ENCODE measurements at regions not wholly inside any gene's neighbourhood (a gene's known extent, or its start where the extent isn't known, plus 50 kb on each side); places are given as distances from the start of the nearest gene placed in this dataset.

DNA sequence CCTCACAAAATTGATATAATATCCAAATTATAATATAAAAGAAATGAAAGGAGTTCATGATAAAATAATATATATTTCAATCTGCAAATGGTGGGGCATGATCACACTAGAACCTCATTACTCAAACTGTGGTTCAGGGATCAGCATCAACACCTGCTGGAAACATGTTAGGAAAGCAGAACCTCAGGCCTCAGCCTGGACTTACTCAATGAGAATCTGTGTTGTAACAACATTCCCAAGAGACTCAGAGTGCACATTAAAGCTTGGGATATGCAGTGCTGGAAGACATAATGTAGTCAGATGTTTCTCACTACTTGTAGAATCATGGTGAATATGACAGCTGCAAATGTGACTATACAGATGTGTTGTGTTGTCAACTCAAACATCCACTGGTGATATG is 81.7 kb upstream of the ITPRID1 start:
- intact Hi-C loops (cut with DNase I) = no loop called here
- no peak for DNase-seq
- no peaks in the 10 kb centered on the region for H3K36me3 ChIP-seq
- TF ChIP-seq, protein P1, sequence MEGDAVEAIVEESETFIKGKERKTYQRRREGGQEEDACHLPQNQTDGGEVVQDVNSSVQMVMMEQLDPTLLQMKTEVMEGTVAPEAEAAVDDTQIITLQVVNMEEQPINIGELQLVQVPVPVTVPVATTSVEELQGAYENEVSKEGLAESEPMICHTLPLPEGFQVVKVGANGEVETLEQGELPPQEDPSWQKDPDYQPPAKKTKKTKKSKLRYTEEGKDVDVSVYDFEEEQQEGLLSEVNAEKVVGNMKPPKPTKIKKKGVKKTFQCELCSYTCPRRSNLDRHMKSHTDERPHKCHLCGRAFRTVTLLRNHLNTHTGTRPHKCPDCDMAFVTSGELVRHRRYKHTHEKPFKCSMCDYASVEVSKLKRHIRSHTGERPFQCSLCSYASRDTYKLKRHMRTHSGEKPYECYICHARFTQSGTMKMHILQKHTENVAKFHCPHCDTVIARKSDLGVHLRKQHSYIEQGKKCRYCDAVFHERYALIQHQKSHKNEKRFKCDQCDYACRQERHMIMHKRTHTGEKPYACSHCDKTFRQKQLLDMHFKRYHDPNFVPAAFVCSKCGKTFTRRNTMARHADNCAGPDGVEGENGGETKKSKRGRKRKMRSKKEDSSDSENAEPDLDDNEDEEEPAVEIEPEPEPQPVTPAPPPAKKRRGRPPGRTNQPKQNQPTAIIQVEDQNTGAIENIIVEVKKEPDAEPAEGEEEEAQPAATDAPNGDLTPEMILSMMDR (IDR thresholded peaks at IDR 0.05) = no peak
- H3K27ac ChIP-seq = no peak overlapping the region
- no peaks in the 10 kb centered on the region for H3K9me3 ChIP-seq
- H3K4me3 ChIP-seq = no peak overlapping the region
- ATAC-seq = no peak
- H3K4me1 ChIP-seq = no peaks in the 10 kb centered on the region
- H3K27me3 ChIP-seq = peaks cover 0 to 29% (median 12%) of the 10 kb centered on the region in 7 donors

DNA sequence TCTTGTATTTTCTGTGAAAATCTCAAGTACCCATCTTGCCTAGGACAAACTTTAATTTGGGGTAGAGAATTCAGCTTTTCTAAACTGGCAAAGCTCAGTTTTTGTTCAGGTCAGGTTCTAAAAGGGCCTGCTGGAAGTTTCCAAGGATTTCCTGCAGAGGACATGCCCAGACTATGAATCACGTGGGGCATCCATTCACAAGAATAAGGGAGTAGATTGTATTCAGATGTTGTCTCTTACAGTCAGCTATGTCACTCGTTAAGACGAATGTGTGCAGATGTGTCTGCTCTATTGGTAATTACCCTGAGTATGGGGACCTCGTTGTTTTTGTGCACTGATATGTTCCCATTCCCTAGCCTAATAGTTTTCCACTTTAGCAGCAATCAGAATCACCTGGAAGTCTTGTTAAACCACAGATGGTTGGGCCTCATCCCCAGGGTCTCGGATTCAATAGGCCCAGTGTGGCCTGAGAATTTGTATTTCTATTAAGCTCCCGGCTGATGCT is 81.0 kb upstream of the ITPRID1 start:
- intact Hi-C loops (cut with DNase I) = no loop called here
- Histone ChIP-seq H3K27ac (no peak overlapping the region), H3K4me1 (no peaks in the 10 kb centered on the region), H3K36me3 (no peaks in the 10 kb centered on the region), H3K27me3 (peaks cover 0 to 29% (median 6%) of the 10 kb centered on the region in 7 donors), H3K9me3 (no peaks in the 10 kb centered on the region), H3K4me3 (no peak overlapping the region)
- no peak for ATAC-seq
- WGBS, 2 donors = 63 to 70% methylated on average over 6 of the region's 6 CpGs
- DNase-seq = no peak
- TF ChIP-seq, protein P1 (IDR thresholded peaks at IDR 0.05) = no peak

DNA sequence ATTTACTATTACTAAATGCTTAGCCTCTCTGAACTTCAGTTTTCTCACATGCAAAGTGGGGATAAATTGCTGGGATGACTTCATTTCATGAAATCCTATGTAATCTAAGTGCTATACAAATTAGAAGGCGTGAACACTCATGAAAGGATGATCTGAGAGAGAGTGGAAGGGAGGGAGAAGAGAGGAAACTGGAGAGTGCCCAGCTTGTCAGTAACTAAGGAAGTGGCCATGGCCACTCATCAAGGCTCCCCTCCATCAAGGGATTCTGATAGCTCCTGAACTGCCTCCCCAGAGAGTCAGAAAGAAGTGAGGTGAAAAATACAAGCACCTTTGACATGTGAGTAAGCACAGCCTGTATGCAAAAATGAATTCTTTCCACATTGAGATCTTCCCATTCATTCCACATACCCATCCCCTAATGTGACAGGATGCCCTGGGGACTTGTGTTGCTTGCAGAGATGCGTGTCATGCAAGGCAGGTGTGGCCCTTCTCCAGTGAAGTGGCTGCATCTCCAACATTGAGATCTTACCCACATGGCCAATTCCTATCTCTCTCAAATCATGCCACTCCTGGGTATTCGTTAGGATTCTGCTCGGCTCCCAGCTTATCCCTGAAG is 76.5 kb upstream of the ITPRID1 start:
- DNase-seq (no peak), ATAC-seq (no peak)
- TF ChIP-seq, protein P1 (IDR thresholded peaks at IDR 0.05) = no peak
- Histone ChIP-seq H3K27me3 (peaks cover 0 to 46% (median 23%) of the 10 kb centered on the region in 7 donors), H3K4me1 (no peaks in the 10 kb centered on the region), H3K27ac (no peak overlapping the region), H3K9me3 (no peaks in the 10 kb centered on the region), H3K4me3 (no peak overlapping the region), H3K36me3 (no peaks in the 10 kb centered on the region)
- 74 to 80% methylated on average over 4 of the region's 4 CpGs for WGBS, 2 donors
- intact Hi-C loops (cut with DNase I) = no loop called here

DNA sequence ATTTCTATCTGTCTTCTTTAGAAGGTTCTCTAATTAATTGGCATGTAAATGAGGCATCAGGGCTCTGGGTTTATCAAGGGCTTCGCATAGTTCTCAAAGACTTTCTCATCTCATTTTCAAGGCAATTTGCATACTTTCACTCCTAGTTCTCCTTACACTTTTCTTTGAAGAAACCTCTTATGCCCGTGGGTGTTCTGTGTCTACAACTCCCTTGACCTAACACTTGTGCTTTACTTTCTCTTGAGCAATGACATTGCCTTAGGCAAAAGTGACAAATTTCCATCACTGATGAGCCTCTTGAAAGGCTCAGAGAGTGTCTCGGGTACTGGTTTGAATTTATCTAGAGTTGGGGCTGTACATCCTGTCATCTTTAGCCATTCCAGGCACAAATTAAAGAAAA is 74.7 kb upstream of the ITPRID1 start:
- H3K27me3 ChIP-seq = peaks cover 0 to 48% (median 27%) of the 10 kb centered on the region in 7 donors
- no peak for ATAC-seq
- no peaks in the 10 kb centered on the region for H3K9me3 ChIP-seq
- TF ChIP-seq, protein P1 (IDR thresholded peaks at IDR 0.05) = no peak
- DNase-seq = no peak
- intact Hi-C loops (cut with DNase I) = no loop called here
- no peak overlapping the region for H3K27ac ChIP-seq
- no peak overlapping the region for H3K4me3 ChIP-seq
- 59 to 61% methylated on average over 3 of the region's 3 CpGs for WGBS, 2 donors
- H3K36me3 ChIP-seq = no peaks in the 10 kb centered on the region
- H3K4me1 ChIP-seq = no peaks in the 10 kb centered on the region
